Naive B cell (primary cell): ENCODE measurements at regions not wholly inside any gene's neighbourhood (a gene's known extent, or its start where the extent isn't known, plus 50 kb on each side); places are given as distances from the start of the nearest gene placed in this dataset.

Source experiments
- ATAC-seq, 2 donors: fragments of 150-1000 bp; cut with Tn5 transposase; 2 replicates each; pipeline ENCODE4 v1.10.0; 2021; ENCODE audit warnings: low read depth in 2 of 2, mild to moderate bottlenecking in 2 of 2, moderate library complexity in 2 of 2
- DNase-seq: peaks from one replicate; pipeline ENCODE4 v3.0.0; 2022
- H3K27ac Mint-ChIP-seq, 6 donors: one replicate each; pipeline ENCODE4 v1.8.0; 2020 to 2022; ENCODE audit warnings: mild to moderate bottlenecking in 6 of 6, mixed read lengths in 6 of 6, moderate library complexity in 5 of 6, inconsistent platforms in 2 of 6
- H3K27me3 Mint-ChIP-seq, 3 donors: one replicate each; pipeline ENCODE4 v1.8.0; 2021 to 2022; ENCODE audit warnings: mixed read lengths in 3 of 3, mild to moderate bottlenecking in 1 of 3
- H3K36me3 Mint-ChIP-seq, 2 donors: one replicate each; pipeline ENCODE4 v1.8.0; 2020 to 2022; ENCODE audit warnings: mixed read lengths in 2 of 2, inconsistent platforms in 1 of 2, mild to moderate bottlenecking in 1 of 2
- H3K4me1 Mint-ChIP-seq, 3 donors: one replicate each; pipeline ENCODE4 v1.8.0; 2020 to 2022; ENCODE audit warnings: mixed read lengths in 3 of 3, inconsistent platforms in 1 of 3, mild to moderate bottlenecking in 1 of 3, moderate library complexity in 1 of 3
- H3K4me3 Mint-ChIP-seq, 8 donors: one replicate each; pipeline ENCODE4 v1.8.0; 2020 to 2022; ENCODE audit warnings: mild to moderate bottlenecking in 8 of 8, mixed read lengths in 8 of 8, moderate library complexity in 8 of 8, inconsistent platforms in 2 of 8
- H3K9me3 Mint-ChIP-seq, 7 donors: one replicate each; pipeline ENCODE4 v1.8.0; 2020 to 2022; ENCODE audit warnings: mixed read lengths in 7 of 7, mild to moderate bottlenecking in 5 of 7, inconsistent platforms in 2 of 7, moderate library complexity in 1 of 7

DNA sequence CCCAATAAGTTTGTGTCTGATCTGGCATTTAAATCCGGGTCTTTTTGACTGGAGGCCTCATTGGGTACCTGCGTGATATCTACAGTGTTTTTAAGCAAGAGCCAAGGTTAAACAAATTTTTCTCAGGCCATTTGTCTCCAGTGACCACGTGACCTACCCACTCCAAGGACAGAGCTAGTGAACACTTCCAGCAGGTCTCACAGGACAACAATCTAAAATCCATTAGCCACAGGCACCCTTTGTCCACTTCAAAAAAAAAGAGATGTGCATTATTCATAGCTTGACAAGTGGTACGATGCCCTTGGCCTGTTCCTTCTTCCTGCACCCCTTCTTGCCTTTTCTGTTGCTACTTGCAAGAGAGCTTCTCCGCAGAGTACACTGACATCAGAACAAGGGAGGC, 109.6 kb upstream of the GSC start:
- H3K27me3 Mint-ChIP-seq: peaks cover 17 to 28% (median 26%) of the 10 kb centered on the region in 3 donors
- no peak overlapping the region for H3K27ac Mint-ChIP-seq
- peaks cover 0 to 3% (median 0%) of the 10 kb centered on the region in 7 donors for H3K9me3 Mint-ChIP-seq
- ATAC-seq (no peak), DNase-seq (no peak)
- no peaks in the 10 kb centered on the region for H3K4me1 Mint-ChIP-seq
- no peaks in the 10 kb centered on the region for H3K36me3 Mint-ChIP-seq
- no peak overlapping the region for H3K4me3 Mint-ChIP-seq

DNA sequence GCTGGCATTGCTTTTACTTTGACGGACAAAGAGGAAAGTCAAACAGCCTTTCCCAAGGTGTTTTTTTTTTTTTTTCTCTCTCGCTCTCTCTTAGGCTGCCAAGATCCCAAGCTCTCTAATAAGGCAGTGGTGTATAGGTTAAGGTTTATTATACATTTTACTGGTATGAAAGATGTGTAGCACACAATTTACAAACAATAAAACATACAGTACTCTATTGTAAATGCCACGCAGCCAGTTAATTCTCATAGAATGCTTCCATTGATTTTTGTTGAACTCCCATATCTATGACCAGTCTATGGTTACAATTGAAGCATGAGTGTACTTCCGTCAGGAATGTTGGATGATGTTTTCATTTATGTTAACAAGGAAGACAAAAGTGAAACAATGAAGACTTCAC, 106.4 kb upstream of the GSC start:
- no peak overlapping the region for H3K4me3 Mint-ChIP-seq
- peaks cover 0 to 3% (median 0%) of the 10 kb centered on the region in 7 donors for H3K9me3 Mint-ChIP-seq
- H3K4me1 Mint-ChIP-seq: no peaks in the 10 kb centered on the region
- no peaks in the 10 kb centered on the region for H3K36me3 Mint-ChIP-seq
- H3K27ac Mint-ChIP-seq: no peak overlapping the region
- DNase-seq (no peak), ATAC-seq (no peak)
- H3K27me3 Mint-ChIP-seq: peaks cover 17 to 28% (median 24%) of the 10 kb centered on the region in 3 donors

DNA sequence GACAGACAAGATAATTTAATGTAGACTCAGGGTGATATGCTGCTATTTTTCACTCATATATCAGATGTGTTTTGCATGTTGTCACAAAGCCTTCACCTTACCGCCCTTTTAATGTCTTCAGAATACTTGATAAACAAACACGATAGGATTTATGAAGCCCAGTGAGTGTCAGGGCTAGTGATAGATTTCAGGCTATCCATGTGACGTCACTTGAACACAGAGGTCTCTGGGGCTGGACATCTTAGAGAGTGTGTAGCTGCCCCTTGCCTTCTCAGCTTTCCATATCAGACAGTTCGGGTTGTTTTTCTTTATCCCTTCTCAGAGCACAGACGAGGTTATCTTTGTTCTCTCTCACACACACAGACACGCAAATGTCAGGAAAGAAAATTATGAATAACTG, 105.3 kb upstream of the GSC start:
- Mint-ChIP-seq H3K27ac (no peak overlapping the region), H3K27me3 (peaks cover 17 to 29% (median 29%) of the 10 kb centered on the region in 3 donors), H3K4me1 (no peaks in the 10 kb centered on the region), H3K4me3 (no peak overlapping the region), H3K9me3 (peaks cover 0 to 2% (median 0%) of the 10 kb centered on the region in 7 donors), H3K36me3 (no peaks in the 10 kb centered on the region)
- no peak for DNase-seq
- ATAC-seq: no peak

GRCh38 chr14:94868772-94869072, 98.8 kb upstream of the GSC start:
- Mint-ChIP-seq H3K27me3 (peaks cover 13 to 40% (median 20%) of the 10 kb centered on the region in 3 donors), H3K27ac (no peak overlapping the region), H3K9me3 (peaks cover 0 to 6% (median 2%) of the 10 kb centered on the region in 7 donors), H3K4me1 (no peaks in the 10 kb centered on the region), H3K36me3 (no peaks in the 10 kb centered on the region), H3K4me3 (no peak overlapping the region)
- no peak for ATAC-seq
- no peak for DNase-seq

- Mint-ChIP-seq H3K4me1 (no peaks in the 10 kb centered on the region), H3K9me3 (peaks cover 0 to 6% (median 2%) of the 10 kb centered on the region in 7 donors), H3K27ac (no peak overlapping the region), H3K27me3 (peaks cover 13 to 36% (median 20%) of the 10 kb centered on the region in 3 donors), H3K36me3 (no peaks in the 10 kb centered on the region), H3K4me3 (no peak overlapping the region)
- ATAC-seq (no peak), DNase-seq (no peak)
Measured at GRCh38 chr14:94867946-94868771, 98.2 kb upstream of the GSC start.

GRCh38 chr14:94867209-94867608, 97.3 kb upstream of the GSC start:
- no peak for ATAC-seq
- H3K27me3 Mint-ChIP-seq: peaks cover 13 to 43% (median 20%) of the 10 kb centered on the region in 3 donors

DNA sequence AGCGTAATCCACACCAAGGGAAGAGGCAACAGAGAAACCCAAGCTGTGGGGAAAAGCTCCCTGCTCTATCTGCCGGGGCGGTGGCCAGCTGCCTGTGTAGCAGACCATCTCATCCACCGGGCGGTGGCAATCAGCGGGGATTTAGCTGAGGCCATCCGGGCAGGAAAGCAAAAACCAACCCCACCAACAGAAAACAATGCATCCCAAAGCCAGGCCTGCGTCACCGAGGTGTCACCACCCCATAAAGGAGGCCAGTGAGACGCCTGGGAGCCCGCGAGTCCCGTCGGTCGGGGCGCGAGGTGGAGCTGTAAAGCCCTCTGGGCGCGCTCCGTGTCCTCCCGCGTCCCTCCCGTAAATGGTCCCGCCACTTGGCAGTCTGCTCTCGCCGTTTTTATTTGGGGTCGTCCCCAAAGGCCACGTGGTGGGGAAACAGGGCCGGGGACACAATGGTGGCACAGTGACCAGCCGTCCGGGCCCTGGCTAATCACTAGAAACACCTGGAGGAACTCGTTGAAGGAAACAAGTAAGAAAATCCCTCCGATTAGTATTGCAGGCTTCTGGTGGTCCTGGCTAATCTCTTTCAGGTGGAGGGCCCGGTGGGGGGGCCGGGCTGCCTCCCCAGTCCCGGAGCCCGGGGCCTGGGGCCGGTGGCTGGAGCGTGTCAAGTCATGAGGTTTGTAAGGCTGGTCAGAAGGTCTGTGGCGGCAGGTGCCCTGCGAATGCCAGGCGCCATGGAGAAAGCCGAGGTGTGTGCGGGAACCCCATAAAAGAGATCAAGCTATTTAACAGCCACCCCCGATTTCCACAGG, 94.7 kb upstream of the GSC start:
- no peak for ATAC-seq
- DNase-seq: no peak
- Mint-ChIP-seq H3K4me3 (no peak overlapping the region), H3K9me3 (peaks cover 0 to 6% (median 0%) of the 10 kb centered on the region in 7 donors), H3K4me1 (no peaks in the 10 kb centered on the region), H3K27me3 (peaks cover 9 to 55% (median 35%) of the 10 kb centered on the region in 3 donors), H3K27ac (no peak overlapping the region), H3K36me3 (no peaks in the 10 kb centered on the region)

More at GRCh38 chr14:94867209-94867608, 97.3 kb upstream of the GSC start:
- Mint-ChIP-seq H3K9me3 (peaks cover 0 to 6% (median 2%) of the 10 kb centered on the region in 7 donors), H3K4me3 (no peak overlapping the region), H3K4me1 (no peaks in the 10 kb centered on the region), H3K27ac (no peak overlapping the region), H3K36me3 (no peaks in the 10 kb centered on the region)
- no peak for DNase-seq

GRCh38 chr14:94863366-94863765, 93.5 kb upstream of the GSC start:
- peaks cover 0 to 6% (median 0%) of the 10 kb centered on the region in 7 donors for H3K9me3 Mint-ChIP-seq
- no peak for DNase-seq
- no peak for ATAC-seq
- H3K27me3 Mint-ChIP-seq: peaks cover 15 to 54% (median 32%) of the 10 kb centered on the region in 3 donors
- no peak overlapping the region for H3K27ac Mint-ChIP-seq
- H3K4me1 Mint-ChIP-seq: no peaks in the 10 kb centered on the region
- H3K4me3 Mint-ChIP-seq: no peak overlapping the region
- H3K36me3 Mint-ChIP-seq: no peaks in the 10 kb centered on the region

- H3K4me1 Mint-ChIP-seq: no peaks in the 10 kb centered on the region
- ATAC-seq (no peak), DNase-seq (no peak)
- H3K9me3 Mint-ChIP-seq: peaks cover 0 to 16% (median 9%) of the 10 kb centered on the region in 7 donors
- H3K27me3 Mint-ChIP-seq: peaks cover 13 to 38% (median 15%) of the 10 kb centered on the region in 3 donors
- H3K36me3 Mint-ChIP-seq: no peaks in the 10 kb centered on the region
- no peak overlapping the region for H3K4me3 Mint-ChIP-seq
- H3K27ac Mint-ChIP-seq: no peak overlapping the region
Measured at GRCh38 chr14:94857950-94858349, 88.0 kb upstream of the GSC start.

DNA sequence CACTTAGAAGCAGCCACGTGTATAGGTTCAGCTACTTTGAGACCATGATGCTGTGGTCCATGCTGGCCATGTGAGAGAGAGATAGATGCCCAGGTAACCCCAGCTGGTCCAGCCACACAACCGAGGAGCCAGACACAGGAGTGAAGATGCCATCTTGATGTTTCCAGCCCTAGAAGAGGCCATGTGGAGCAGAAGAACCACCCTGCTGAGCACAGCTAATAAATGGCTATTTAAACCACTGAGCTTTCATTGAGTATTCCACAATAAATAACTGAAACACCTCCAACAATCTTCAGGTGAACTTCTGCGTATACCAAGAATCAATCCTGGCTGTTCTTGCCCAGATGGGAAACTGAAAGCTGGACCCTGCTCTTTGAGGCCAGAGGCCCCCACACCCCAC, 84.0 kb upstream of the GSC start:
- Mint-ChIP-seq H3K4me1 (no peaks in the 10 kb centered on the region), H3K9me3 (peaks cover 0 to 17% (median 12%) of the 10 kb centered on the region in 7 donors), H3K36me3 (no peaks in the 10 kb centered on the region), H3K4me3 (no peak overlapping the region), H3K27ac (no peak overlapping the region), H3K27me3 (peaks cover 0 to 23% (median 10%) of the 10 kb centered on the region in 3 donors)
- ATAC-seq (no peak), DNase-seq (no peak)

GRCh38 chr14:94850309-94851211, 80.6 kb upstream of the GSC start:
- Mint-ChIP-seq H3K27me3 (peaks cover 0 to 26% (median 4%) of the 10 kb centered on the region in 3 donors), H3K4me3 (no peak overlapping the region), H3K36me3 (no peaks in the 10 kb centered on the region), H3K9me3 (peaks cover 2 to 17% (median 12%) of the 10 kb centered on the region in 7 donors), H3K4me1 (no peaks in the 10 kb centered on the region), H3K27ac (peak overlapping the region in 1 of 6 donors; percentile 47)
- ATAC-seq (no peak), DNase-seq (no peak)

DNA sequence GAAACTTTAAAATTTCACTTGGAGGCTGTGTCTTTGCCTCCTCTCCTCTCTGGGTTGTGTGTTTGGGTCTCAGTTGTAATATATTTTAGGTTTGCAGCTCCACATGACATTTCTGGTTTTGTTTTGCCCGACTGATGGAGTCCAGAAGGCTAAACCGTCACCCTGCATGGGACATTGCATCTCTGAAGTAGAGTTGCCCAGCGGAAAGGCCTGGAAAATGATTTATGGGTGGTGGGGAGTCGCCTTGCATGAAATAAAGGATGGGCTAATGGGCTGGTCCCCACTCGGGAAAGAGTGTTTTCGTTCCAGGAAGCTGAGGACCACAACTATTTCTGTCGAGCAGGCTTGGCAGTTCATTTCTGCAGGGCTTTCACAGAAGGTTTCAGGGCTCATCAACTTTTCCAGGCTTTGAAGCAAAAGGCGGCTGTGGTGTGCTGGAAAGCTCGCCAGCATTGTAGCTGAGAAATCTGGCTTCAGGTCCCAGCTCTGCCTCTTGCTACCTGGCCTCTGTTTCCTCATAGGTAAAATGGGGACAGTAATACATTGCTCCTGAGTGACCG, 74.8 kb upstream of the GSC start:
- Mint-ChIP-seq H3K4me3 (no peak overlapping the region), H3K27me3 (peaks cover 9 to 35% (median 11%) of the 10 kb centered on the region in 3 donors), H3K4me1 (no peaks in the 10 kb centered on the region), H3K27ac (no peak overlapping the region), H3K36me3 (no peaks in the 10 kb centered on the region), H3K9me3 (peaks cover 0 to 2% (median 0%) of the 10 kb centered on the region in 7 donors)
- ATAC-seq (no peak), DNase-seq (no peak)

GRCh38 chr14:94840467-94840866, 70.6 kb upstream of the GSC start:
- ATAC-seq (no peak), DNase-seq (no peak)
- Mint-ChIP-seq H3K27ac (no peak overlapping the region), H3K27me3 (peaks cover 9 to 21% (median 11%) of the 10 kb centered on the region in 3 donors), H3K4me3 (no peak overlapping the region), H3K36me3 (no peaks in the 10 kb centered on the region), H3K9me3 (peaks cover 0 to 9% (median 3%) of the 10 kb centered on the region in 7 donors), H3K4me1 (no peaks in the 10 kb centered on the region)
